BE2C (cell line): ENCODE measurements at regions not wholly inside any gene's neighbourhood (a gene's known extent, or its start where the extent isn't known, plus 50 kb on each side); places are given as distances from the start of the nearest gene placed in this dataset.

ENCODE experiments used
- DNase-seq: peaks from one replicate; pipeline ENCODE4 v3.0.0-alpha.2; 2020
- H3K27me3 ChIP-seq: fragments of 250-450 bp; sonication (Bioruptor Pico); 2 replicates; pipeline ENCODE4 v1.5.1; 2020; ENCODE audit warnings: mild to moderate bottlenecking
- H3K36me3 ChIP-seq: fragments of 250-450 bp; sonication (Bioruptor Pico); 2 replicates; pipeline ENCODE4 v1.5.1; 2020; ENCODE audit warnings: mild to moderate bottlenecking
- H3K4me1 ChIP-seq: fragments of 250-450 bp; sonication (Bioruptor Pico); 2 replicates; pipeline ENCODE4 v1.5.1; 2020
- H3K4me3 ChIP-seq: 2 replicates; pipeline ENCODE4 v1.5.1; 2011; ENCODE audit warnings: low read depth, low read length
- H3K9me3 ChIP-seq: fragments of 250-450 bp; sonication (Bioruptor Pico); 2 replicates; pipeline ENCODE4 v1.5.1; 2020
- CTCF ChIP-seq: IDR thresholded peaks from 2 replicates; pipeline ENCODE4 v1.5.1; 2012; ENCODE audit warnings: mild to moderate bottlenecking, low read depth, low read length

- Histone ChIP-seq H3K9me3 (no peaks in the 10 kb centered on the region), H3K4me1 (no peaks in the 10 kb centered on the region), H3K4me3 (no peak overlapping the region), H3K27me3 (no peaks in the 10 kb centered on the region), H3K36me3 (no peaks in the 10 kb centered on the region)
- TF ChIP-seq CTCF, result no peak
- DNase-seq, result no peak
Observed at GRCh38 chr5:115394531-115394930, 98.1 kb upstream of the CCDC112 start.

GRCh38 chr5:115393239-115393638 is 96.8 kb upstream of the CCDC112 start:
- H3K4me1 ChIP-seq, result no peaks in the 10 kb centered on the region
- H3K27me3 ChIP-seq, result no peaks in the 10 kb centered on the region
- TF ChIP-seq CTCF, result no peak
- no peak for DNase-seq
- H3K4me3 ChIP-seq, result no peak overlapping the region
- H3K36me3 ChIP-seq, result no peaks in the 10 kb centered on the region
- no peaks in the 10 kb centered on the region for H3K9me3 ChIP-seq

- DNase-seq, result no peak
- Histone ChIP-seq H3K9me3 (no peaks in the 10 kb centered on the region), H3K4me1 (no peaks in the 10 kb centered on the region), H3K27me3 (no peaks in the 10 kb centered on the region), H3K36me3 (no peaks in the 10 kb centered on the region), H3K4me3 (no peak overlapping the region)
- TF ChIP-seq CTCF, result no peak
Observed at GRCh38 chr5:115392611-115393010, 96.2 kb upstream of the CCDC112 start.

- Histone ChIP-seq H3K9me3 (no peaks in the 10 kb centered on the region), H3K4me3 (no peak overlapping the region), H3K36me3 (no peaks in the 10 kb centered on the region), H3K27me3 (no peaks in the 10 kb centered on the region), H3K4me1 (no peaks in the 10 kb centered on the region)
- DNase-seq, result no peak
- no peak for TF ChIP-seq CTCF
Observed at GRCh38 chr5:115391780-115392179, 95.3 kb upstream of the CCDC112 start.

- Histone ChIP-seq H3K4me1 (no peaks in the 10 kb centered on the region), H3K4me3 (no peak overlapping the region), H3K9me3 (no peaks in the 10 kb centered on the region), H3K36me3 (no peaks in the 10 kb centered on the region), H3K27me3 (no peaks in the 10 kb centered on the region)
- TF ChIP-seq CTCF, result peak; percentile 19; the same call in 1 of the 2 replicates
- DNase-seq, result no peak
Observed at GRCh38 chr5:115389799-115390382, 93.4 kb upstream of the CCDC112 start.

GRCh38 chr5:115389034-115389798 is 92.8 kb upstream of the CCDC112 start:
- Histone ChIP-seq H3K27me3 (no peaks in the 10 kb centered on the region), H3K36me3 (no peaks in the 10 kb centered on the region), H3K4me1 (no peaks in the 10 kb centered on the region), H3K4me3 (no peak overlapping the region), H3K9me3 (no peaks in the 10 kb centered on the region)
- TF ChIP-seq CTCF, result no peak
- no peak for DNase-seq
